HepG2 (cell line): ENCODE measurements at regions not wholly inside any gene's neighbourhood (a gene's known extent, or its start where the extent isn't known, plus 50 kb on each side); places are given as distances from the start of the nearest gene placed in this dataset.

ENCODE experiments used
- FOXO4 ChIP-seq: sonication (generic); formaldehyde crosslinking; conservative IDR thresholded peaks from 2 replicates; pipeline ENCODE4 v1.8.1; 2023; ENCODE audit warnings: missing genetic modification reagents
- MAF1 ChIP-seq: sonication (generic); formaldehyde crosslinking; IDR thresholded peaks from 2 replicates; pipeline ENCODE4 v1.5.0; 2020; ENCODE audit warnings: missing genetic modification reagents, borderline replicate concordance
- MZF1 ChIP-seq: sonication (generic); formaldehyde crosslinking; IDR thresholded peaks from 2 replicates; pipeline ENCODE4 v1.8.1; 2023; ENCODE audit warnings: mild to moderate bottlenecking, missing genetic modification reagents, borderline replicate concordance
- PBX2 ChIP-seq: IDR thresholded peaks from 2 replicates; pipeline ENCODE4 v1.6.1; 2016; ENCODE audit warnings: control low read depth
- RFX3 ChIP-seq: IDR thresholded peaks from 2 replicates; pipeline ENCODE4 v1.6.1; 2016; ENCODE audit warnings: missing biosample characterization, missing genetic modification reagents
- SMC3 ChIP-seq: IDR thresholded peaks from 2 replicates; pipeline ENCODE4 v1.6.1; 2011; ENCODE audit warnings: low read length, improper control_type of control experiment
- SRSF4 ChIP-seq: fragments of 200-400 bp; formaldehyde crosslinking; IDR thresholded peaks from one replicate; pipeline ENCODE4 v1.6.1; 2018; ENCODE audit warnings: mild to moderate bottlenecking, low read depth, low read length, moderate library complexity; ENCODE audit not compliant: poor library complexity, severe bottlenecking
- ZBTB8A ChIP-seq: sonication (generic); formaldehyde crosslinking; IDR thresholded peaks from 2 replicates; pipeline ENCODE4 v1.4.0; 2020; ENCODE audit warnings: mild to moderate bottlenecking, low read depth, missing genetic modification reagents, borderline replicate concordance
- ZC3H13 ChIP-seq: sonication (generic); formaldehyde crosslinking; IDR thresholded peaks from 2 replicates; pipeline ENCODE4 v1.8.1; 2023; ENCODE audit warnings: mild to moderate bottlenecking, missing genetic modification reagents, moderate library complexity
- ZNF136 ChIP-seq: sonication (generic); formaldehyde crosslinking; IDR thresholded peaks from 2 replicates; pipeline ENCODE4 v1.8.1; 2022; ENCODE audit warnings: low read depth, mild to moderate bottlenecking, moderate library complexity, missing genetic modification reagents
- ZNF362 ChIP-seq: sonication (generic); formaldehyde crosslinking; IDR thresholded peaks from 2 replicates; pipeline ENCODE4 v1.4.0; 2020; ENCODE audit warnings: missing genetic modification reagents, mild to moderate bottlenecking, borderline replicate concordance
- ZNF598 ChIP-seq: sonication (generic); formaldehyde crosslinking; IDR thresholded peaks from 2 replicates; pipeline ENCODE4 v1.5.1; 2020; ENCODE audit warnings: mild to moderate bottlenecking, missing genetic modification reagents, borderline replicate concordance
- TF ChIP-seq, protein P1 (sequence below): sonication (generic); formaldehyde crosslinking; IDR thresholded peaks from 2 replicates; pipeline ENCODE4 v1.4.0; 2020; ENCODE audit warnings: missing genetic modification reagents, borderline replicate concordance
- TF ChIP-seq, protein P2 (sequence below): IDR thresholded peaks from 2 replicates; pipeline ENCODE4 v1.6.1; 2012; ENCODE audit warnings: low read length, improper control_type of control experiment
- TF ChIP-seq, protein P3 (sequence below): sonication (generic); formaldehyde crosslinking; IDR thresholded peaks from 2 replicates; pipeline ENCODE4 v1.4.0; 2020; ENCODE audit warnings: missing genetic modification reagents, borderline replicate concordance
- TF ChIP-seq, protein P4 (sequence below): sonication (generic); formaldehyde crosslinking; IDR thresholded peaks from 2 replicates; pipeline ENCODE4 v1.4.0; 2020; ENCODE audit warnings: missing genetic modification reagents

- TF ChIP-seq PBX2 (CRISPR knock-in tag), result no peak
- TF ChIP-seq, protein P1, sequence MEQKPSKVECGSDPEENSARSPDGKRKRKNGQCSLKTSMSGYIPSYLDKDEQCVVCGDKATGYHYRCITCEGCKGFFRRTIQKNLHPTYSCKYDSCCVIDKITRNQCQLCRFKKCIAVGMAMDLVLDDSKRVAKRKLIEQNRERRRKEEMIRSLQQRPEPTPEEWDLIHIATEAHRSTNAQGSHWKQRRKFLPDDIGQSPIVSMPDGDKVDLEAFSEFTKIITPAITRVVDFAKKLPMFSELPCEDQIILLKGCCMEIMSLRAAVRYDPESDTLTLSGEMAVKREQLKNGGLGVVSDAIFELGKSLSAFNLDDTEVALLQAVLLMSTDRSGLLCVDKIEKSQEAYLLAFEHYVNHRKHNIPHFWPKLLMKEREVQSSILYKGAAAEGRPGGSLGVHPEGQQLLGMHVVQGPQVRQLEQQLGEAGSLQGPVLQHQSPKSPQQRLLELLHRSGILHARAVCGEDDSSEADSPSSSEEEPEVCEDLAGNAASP (CRISPR knock-in tag), result no peak
- no peak for TF ChIP-seq ZNF598 (CRISPR knock-in tag)
- TF ChIP-seq MAF1, result no peak
- TF ChIP-seq FOXO4 (CRISPR knock-in tag), result no peak
- no peak for TF ChIP-seq ZC3H13 (CRISPR knock-in tag)
- TF ChIP-seq, protein P2, sequence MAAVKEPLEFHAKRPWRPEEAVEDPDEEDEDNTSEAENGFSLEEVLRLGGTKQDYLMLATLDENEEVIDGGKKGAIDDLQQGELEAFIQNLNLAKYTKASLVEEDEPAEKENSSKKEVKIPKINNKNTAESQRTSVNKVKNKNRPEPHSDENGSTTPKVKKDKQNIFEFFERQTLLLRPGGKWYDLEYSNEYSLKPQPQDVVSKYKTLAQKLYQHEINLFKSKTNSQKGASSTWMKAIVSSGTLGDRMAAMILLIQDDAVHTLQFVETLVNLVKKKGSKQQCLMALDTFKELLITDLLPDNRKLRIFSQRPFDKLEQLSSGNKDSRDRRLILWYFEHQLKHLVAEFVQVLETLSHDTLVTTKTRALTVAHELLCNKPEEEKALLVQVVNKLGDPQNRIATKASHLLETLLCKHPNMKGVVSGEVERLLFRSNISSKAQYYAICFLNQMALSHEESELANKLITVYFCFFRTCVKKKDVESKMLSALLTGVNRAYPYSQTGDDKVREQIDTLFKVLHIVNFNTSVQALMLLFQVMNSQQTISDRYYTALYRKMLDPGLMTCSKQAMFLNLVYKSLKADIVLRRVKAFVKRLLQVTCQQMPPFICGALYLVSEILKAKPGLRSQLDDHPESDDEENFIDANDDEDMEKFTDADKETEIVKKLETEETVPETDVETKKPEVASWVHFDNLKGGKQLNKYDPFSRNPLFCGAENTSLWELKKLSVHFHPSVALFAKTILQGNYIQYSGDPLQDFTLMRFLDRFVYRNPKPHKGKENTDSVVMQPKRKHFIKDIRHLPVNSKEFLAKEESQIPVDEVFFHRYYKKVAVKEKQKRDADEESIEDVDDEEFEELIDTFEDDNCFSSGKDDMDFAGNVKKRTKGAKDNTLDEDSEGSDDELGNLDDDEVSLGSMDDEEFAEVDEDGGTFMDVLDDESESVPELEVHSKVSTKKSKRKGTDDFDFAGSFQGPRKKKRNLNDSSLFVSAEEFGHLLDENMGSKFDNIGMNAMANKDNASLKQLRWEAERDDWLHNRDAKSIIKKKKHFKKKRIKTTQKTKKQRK, result no peak
- no peak for TF ChIP-seq MZF1
- no peak for TF ChIP-seq ZBTB8A (CRISPR knock-in tag)
- TF ChIP-seq, protein P3, sequence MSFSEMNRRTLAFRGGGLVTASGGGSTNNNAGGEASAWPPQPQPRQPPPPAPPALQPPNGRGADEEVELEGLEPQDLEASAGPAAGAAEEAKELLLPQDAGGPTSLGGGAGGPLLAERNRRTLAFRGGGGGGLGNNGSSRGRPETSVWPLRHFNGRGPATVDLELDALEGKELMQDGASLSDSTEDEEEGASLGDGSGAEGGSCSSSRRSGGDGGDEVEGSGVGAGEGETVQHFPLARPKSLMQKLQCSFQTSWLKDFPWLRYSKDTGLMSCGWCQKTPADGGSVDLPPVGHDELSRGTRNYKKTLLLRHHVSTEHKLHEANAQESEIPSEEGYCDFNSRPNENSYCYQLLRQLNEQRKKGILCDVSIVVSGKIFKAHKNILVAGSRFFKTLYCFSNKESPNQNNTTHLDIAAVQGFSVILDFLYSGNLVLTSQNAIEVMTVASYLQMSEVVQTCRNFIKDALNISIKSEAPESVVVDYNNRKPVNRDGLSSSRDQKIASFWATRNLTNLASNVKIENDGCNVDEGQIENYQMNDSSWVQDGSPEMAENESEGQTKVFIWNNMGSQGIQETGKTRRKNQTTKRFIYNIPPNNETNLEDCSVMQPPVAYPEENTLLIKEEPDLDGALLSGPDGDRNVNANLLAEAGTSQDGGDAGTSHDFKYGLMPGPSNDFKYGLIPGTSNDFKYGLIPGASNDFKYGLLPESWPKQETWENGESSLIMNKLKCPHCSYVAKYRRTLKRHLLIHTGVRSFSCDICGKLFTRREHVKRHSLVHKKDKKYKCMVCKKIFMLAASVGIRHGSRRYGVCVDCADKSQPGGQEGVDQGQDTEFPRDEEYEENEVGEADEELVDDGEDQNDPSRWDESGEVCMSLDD (CRISPR knock-in tag), result no peak
- no peak for TF ChIP-seq SMC3
- no peak for TF ChIP-seq ZNF362 (CRISPR knock-in tag)
- no peak for TF ChIP-seq ZNF136
- TF ChIP-seq, protein P4, sequence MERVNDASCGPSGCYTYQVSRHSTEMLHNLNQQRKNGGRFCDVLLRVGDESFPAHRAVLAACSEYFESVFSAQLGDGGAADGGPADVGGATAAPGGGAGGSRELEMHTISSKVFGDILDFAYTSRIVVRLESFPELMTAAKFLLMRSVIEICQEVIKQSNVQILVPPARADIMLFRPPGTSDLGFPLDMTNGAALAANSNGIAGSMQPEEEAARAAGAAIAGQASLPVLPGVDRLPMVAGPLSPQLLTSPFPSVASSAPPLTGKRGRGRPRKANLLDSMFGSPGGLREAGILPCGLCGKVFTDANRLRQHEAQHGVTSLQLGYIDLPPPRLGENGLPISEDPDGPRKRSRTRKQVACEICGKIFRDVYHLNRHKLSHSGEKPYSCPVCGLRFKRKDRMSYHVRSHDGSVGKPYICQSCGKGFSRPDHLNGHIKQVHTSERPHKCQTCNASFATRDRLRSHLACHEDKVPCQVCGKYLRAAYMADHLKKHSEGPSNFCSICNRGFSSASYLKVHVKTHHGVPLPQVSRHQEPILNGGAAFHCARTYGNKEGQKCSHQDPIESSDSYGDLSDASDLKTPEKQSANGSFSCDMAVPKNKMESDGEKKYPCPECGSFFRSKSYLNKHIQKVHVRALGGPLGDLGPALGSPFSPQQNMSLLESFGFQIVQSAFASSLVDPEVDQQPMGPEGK (CRISPR knock-in tag), result peak; percentile 20; the same call in 1 of the 2 replicates
- no peak for TF ChIP-seq RFX3 (CRISPR knock-in tag)
- no peak for TF ChIP-seq SRSF4
Observed at GRCh38 chr5:40446910-40447309, 232.8 kb upstream of the PTGER4 start (continued).
